ENCODE measurements at regions not wholly inside any gene's neighbourhood (a gene's known extent, or its start where the extent isn't known, plus 50 kb on each side); places are given as distances from the start of the nearest gene placed in this dataset.

GRCh38 chr9:87446527-87446926 is 51.1 kb upstream of the DAPK1 start:
- ChIA-PET CTCF (no interaction called here), RAD21 (ENCODE audit: low non-redundant PET in 1 of 2, low total read pairs in 2 of 2, uncharacterized antibody in 2 of 2, unreplicated experiment in 2 of 2) (no interaction called here), POLR2A (no interaction called here)
- no TSS peak for BruUV-seq (replicated peaks)
- Histone ChIP-seq H3K27ac (ENCODE audit: low read depth, low read length) (no peak overlapping the region), H3K4me3 (replicated peaks in 1 of 2; ENCODE audit: low read depth in 1 of 2, low read length in 2 of 2) (no peak overlapping the region), H3K27me3 (ENCODE audit: insufficient read depth, low read length) (no peaks in the 10 kb centered on the region), H3K79me2 (ENCODE audit: insufficient read depth, low read length) (no peaks in the 10 kb centered on the region), H3K9me3 (ENCODE audit: control insufficient read depth in 1 of 2, insufficient read depth in 1 of 2, low read depth in 1 of 2, low read length in 2 of 2) (no peaks in the 10 kb centered on the region), H4K20me1 (ENCODE audit: insufficient read depth) (no peaks in the 10 kb centered on the region), H3K9me2 (ENCODE audit: insufficient read depth) (no peaks in the 10 kb centered on the region), H3K36me3 (ENCODE audit: control insufficient read depth in 1 of 2, insufficient read depth in 2 of 2, low read length in 2 of 2) (no peaks in the 10 kb centered on the region), H2AFZ (ENCODE audit: low read depth, low read length, poor library complexity, severe bottlenecking) (no peak overlapping the region), H3K9ac (ENCODE audit: low read length) (no peak overlapping the region), H3K4me1 (ENCODE audit: control insufficient read depth in 1 of 2, insufficient read depth in 2 of 2, low read length in 2 of 2) (no peaks in the 10 kb centered on the region), H3K4me2 (ENCODE audit: low read length) (no peak overlapping the region)
- intact Hi-C loops (cut with micrococcal nuclease) = no loop called here
- DNase-seq (ENCODE audit: low read depth, low spot score) = no peak
- TF ChIP-seq EZH2 (IDR thresholded peaks at IDR 0.05) (no peak), FOSL1 (IDR thresholded peaks at IDR 0.05; ENCODE audit: low read depth) (no peak), SRF (IDR thresholded peaks at IDR 0.05; ENCODE audit: low read depth) (no peak), ZBTB33 (IDR thresholded peaks at IDR 0.05; ENCODE audit: extremely low read depth, insufficient replicate concordance, low read length) (no peak), SIN3A (IDR thresholded peaks at IDR 0.05; ENCODE audit: low read depth) (no peak), CEBPB (IDR thresholded peaks at IDR 0.05; ENCODE audit: low read depth) (no peak), RAD21 (IDR thresholded peaks at IDR 0.05; ENCODE audit: low read depth) (no peak), CBX3 (IDR thresholded peaks at IDR 0.05; ENCODE audit: low read depth) (no peak), ELF1 (IDR thresholded peaks at IDR 0.05; ENCODE audit: borderline replicate concordance, low read depth) (no peak), REST (IDR thresholded peaks at IDR 0.05; ENCODE audit: low read depth) (no peak), MAX (IDR thresholded peaks at IDR 0.05) (no peak)
- ATAC-seq = no peak

Data from HCT116 (cell line).